ENCODE measurements at regions not wholly inside any gene's neighbourhood (a gene's known extent, or its start where the extent isn't known, plus 50 kb on each side); places are given as distances from the start of the nearest gene placed in this dataset.

DNA sequence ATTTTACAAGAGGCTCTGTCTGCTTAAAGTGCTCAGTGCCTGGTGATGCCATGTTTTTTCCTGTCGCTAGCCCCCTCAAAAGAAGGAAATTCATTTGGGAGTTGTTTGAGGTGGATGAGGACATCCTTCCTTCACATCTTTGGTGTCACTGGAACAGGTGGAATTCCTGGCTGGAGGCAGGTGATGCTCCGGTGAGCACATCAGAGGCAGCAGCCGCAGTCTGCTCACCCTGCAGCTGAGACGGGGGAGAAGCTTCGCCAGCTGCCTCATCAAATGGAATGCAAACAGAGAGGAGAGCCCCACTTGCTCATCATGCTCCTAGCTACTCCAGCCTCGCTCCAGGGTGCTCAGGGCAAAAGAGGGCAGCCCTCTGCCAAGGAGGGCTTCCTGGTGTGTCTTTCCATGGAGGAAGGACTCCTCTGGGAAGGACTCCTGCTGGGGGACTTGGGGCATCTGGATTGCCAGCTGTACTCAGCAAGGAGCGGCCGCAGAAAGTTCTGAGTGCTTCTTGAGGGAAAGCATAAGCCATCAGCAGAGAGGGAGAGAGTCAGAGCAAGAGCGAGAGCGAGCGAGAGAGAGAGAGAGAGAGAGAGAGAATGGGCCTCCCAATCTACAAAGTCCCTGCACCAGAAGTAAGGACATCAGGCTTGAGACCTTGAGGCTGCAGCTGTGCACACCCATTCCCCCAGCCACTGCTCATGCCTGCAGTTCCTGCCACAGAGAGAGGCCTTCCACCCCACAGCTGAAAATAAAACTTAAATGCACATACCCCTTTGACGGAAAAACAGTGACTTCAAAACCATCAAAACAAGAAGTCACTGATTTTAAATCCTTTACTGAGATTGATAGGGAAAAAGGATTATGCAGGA is 74.3 kb upstream of the UBL3 start:
- DNase-seq, result no peak

DNA sequence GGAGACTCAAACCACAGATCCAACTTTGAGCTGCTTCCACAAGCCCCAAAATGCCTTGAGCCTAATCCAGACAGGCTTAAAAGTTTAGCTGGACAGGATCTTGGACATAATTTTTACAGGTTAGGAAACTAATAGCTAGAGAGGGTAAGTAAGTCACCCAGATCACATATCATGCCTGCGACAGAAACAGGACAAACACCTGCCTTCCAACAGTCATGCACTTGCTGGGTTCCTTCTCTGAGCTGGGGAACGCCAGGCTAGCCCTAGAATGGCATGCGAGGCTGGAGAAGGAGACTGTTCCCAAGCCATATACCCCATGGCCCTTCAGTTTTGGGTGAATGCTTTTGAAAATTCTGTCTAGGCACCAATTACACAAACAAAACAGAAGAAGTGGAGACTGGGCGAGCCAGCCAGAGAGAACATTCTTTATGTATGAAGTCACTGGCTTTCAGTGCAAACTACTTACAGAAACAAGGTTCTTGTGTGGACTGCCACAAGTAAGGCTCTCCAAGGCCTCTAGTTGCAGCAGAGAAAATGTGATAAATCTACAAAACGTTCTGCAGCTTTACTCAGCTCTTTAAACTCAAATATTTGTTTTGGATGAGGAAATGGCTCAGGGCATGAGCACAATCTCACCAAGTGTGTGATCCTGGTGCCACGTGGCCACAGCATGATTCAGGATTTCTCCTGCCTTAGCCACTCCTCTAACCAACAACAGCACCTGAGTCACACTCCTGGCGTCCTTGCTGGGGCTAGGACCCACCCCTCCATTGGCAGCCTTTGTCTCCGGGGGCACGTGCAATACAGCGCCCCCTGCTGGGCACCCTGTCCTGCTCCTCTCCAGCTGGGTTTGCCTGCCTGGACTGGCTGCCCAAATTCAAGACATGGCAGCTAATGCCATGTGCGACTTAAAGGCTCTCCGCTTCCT is 73.4 kb upstream of the UBL3 start:
- DNase-seq, result peak; percentile 17 to 57 (median 25)

DNA sequence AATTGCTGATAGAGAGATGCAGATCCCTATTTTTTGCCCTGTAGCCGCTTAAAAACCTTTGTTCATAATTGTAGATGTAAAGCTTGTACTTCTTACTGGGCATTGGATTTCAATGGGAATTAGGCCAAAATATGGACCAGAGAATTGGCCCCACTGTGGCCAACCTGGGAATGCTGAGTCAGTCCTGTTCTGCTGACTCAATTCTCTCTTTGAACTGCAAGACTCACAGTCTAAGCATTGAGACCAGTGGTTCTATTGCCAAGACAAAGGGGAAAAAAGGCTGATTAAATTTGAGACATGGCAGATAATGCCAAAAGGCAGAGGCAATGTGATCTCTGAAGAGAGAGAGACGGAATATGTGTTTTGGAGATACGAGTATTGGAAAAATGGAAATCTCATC is 72.5 kb upstream of the UBL3 start:
- no peak for DNase-seq

DNA sequence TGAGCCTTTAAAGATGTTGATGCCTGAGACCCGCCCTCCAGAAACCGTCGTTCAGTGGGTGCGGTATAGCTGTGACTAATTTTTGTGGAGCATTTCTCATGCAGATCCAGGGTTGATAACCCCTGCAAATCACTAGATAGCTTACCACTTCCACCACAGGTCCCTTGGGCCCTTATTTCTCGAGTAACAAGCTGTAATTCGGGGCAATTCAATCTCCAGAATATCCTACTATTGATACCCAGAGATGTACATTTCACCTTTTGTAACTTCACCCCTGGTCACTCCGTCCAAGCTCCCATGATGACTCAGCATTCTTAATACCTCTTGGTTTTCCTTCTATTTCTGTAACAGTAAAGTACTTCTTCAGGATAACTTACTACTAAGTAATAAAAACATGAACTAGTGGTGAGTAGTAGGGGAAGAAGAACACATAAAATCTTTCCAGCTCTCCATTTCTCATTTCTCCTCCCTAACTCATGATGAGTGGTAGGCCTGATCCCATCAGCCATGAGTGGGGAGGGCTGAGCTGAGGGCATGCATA is 71.9 kb upstream of the UBL3 start:
- DNase-seq, result no peak

DNA sequence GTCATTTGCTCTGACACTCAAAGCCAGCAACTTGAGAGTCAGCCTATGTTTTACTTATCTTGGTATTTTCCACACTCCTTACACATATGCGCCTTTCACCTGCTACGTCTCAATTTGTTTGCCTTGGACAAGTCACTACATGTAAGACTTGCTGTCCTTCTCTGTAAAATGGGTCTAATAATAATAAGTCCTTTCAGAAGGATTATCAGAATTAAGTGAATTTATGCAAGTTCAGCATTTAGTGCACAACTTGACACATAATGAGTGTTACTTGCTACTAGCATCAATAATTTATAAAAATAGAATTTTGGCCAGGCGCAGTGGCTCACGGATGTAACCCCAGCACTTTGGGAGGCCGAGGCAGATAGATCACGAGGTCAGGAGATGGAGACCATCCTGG is 71.1 kb upstream of the UBL3 start:
- no peak for DNase-seq

DNA sequence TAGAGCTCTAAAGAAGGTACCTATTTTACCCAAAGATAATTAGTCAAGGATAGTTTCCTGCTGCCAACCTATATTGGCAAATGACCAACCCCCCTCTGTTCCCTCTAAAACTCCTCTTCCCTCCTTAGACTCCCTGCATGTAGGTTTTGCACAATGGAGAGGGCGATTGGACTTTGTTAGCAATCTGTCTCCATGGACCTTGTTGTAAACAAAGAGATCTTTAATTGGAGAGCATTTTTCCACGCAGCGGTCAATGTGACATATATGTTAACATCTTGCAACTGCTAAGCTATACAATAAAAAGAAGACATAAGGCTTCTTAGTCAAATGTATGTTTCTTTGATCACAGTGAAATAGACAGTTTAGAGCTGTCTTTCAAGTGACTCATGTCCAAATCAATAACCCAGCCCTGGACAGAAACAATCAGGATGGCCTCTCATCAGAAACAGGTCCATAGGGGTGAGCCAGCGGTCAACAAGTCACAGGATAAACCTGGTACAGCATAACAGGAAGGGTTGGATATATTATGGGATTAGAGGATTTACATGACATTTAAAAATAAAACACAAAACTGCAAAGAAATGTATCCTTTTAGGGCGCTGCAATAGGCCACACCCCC is 69.7 kb upstream of the UBL3 start:
- DNase-seq, result no peak

DNA sequence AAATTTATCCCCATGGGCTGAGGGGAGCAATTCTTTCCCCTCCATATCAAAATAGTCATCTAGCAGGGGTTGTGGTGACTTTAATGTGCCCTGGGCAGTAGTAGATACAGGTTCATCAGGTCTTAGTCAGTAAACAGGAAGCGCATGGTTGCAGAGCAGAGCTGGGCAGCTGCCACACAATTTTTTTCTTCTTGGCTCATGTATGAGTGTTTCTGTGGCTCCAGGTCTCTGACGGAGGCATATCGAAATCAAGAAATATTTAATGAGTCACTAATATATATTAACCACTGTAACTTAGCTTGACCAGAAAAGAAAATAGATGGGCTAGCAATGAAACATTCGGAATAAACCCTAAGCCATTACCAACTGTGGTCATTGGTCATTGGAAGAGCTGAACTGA is 68.4 kb upstream of the UBL3 start:
- no peak for DNase-seq

DNA sequence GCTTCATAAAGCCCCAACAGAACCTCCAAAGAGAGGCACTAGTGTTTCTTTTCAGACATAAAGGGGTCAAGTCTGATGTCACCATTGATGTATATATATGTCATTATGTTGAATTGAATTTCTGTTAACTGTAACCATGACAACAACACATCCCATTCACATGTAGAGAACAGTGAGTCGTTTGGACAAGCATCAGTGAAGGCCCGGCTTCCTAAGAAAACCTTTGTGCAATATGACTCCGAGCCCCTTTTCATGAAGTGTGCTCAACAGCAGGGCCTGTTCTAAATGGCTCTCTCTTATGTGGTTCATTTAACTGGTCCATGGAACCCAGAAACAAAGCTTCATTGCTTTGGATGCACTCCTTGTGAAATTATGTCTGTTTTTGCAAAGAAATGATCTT is 67.2 kb upstream of the UBL3 start:
- DNase-seq, result no peak

DNA sequence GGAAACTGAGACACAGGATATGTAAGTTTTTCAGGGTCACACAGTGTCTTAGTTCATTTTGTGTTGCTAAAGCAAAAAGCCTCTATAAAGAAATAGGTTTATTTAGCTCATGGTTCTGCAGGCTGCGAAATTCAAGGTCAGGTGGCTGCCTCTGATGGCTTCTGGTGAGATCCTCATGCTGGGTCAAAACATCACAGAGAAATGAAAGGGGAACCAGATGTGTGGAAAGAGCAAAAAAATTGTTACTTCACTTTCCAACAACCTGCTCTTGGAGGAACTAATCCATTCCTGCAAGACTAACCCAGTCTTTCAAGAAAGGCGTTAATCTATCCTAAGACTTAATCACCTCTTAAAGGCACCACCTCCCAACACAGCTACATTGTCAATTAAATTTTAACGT is 64.2 kb upstream of the UBL3 start:
- DNase-seq, result no peak

DNA sequence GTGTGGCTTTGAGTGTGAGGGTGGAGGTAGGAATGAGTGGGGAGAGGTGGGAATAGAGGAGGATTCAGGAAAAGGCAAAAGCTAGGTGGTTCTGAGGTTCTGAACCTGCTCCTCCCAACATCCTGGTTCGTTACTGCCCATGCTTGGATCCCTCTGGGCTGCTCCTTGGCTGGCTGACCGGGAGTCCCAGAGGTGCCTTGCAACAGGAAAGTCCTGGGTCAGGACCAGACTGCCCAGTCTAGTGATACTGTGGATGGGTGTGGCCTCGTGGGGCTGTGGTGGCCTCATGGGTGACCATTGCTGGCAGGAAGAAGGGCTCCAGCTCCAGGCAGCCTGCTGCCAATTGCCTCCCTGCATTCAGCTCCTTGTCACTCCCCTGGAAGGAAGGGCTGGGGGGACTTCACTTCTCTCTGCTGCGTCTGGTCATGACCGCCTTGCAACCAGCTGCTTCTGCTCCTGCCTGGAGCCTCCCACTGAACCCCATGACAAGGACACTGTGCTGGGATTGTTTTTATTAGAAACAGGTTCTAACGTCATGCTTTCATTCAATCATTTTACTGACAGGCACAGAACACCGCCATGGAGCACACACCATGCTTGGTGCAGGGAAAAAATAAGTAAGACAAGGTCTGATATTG is 61.5 kb upstream of the UBL3 start:
- DNase-seq, result no peak

DNA sequence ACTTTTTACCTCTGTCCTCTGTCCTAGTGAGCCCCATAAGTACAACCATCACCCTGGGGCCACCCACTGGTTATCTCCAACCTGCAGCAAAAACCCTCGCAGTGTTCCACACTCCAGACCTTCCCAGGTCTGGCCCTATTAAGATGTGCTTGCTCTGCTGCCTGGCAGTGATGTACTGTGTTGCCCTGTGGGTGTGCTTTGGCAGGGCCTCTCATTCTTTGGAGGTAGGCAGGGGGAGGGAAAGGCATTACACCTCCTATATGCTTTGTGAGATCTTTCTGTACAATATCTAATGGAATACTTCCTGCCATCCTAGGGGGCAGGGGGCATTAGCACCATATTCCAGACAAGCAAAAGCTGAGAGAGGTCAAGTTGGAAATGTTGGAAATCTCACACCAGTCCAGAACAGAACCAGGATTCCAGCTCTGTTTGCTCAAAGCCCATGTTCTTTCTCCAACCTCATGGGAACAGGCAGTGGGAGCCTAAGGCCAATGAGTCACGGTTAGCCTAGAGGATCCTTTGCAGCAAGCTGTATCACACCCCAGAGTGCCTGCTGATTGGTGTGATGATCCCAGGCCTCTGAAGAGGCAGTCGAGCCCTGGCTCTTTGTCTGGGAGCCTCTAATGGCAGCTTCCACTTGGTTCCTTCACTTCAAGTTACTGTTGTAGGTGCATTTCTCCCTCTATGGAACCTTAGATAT is 59.7 kb upstream of the UBL3 start:
- no peak for DNase-seq

DNA sequence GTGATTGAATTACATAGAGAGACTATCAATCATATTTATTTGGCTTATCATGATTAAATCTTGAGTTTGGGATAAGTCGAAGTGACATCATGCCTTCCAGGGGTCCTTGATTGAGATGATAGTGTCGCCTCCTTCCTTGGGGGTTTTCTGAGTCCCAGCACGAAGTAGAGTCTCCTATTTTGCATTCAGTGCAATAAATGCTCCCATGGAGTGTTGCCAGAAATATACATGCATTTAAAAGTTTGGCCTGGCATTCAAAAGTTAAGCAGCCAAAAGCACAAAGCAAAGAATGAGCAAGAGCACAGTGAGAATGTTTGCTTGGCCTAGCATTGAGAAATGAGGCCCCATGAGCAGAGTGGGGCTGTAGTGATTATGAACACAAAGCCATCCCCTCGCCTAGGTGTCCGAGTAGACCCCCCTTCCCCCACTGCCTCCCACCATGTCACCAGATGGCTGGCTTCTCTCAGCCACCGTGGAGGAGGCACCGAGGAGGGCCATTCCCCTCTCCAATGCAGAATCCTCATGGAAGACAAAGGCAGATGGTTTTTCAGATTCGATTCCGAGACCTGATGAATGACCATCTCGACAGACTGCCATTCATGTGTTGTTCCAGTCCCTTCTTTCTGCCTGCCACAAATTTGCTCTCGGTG is 58.8 kb upstream of the UBL3 start:
- no peak for DNase-seq

DNA sequence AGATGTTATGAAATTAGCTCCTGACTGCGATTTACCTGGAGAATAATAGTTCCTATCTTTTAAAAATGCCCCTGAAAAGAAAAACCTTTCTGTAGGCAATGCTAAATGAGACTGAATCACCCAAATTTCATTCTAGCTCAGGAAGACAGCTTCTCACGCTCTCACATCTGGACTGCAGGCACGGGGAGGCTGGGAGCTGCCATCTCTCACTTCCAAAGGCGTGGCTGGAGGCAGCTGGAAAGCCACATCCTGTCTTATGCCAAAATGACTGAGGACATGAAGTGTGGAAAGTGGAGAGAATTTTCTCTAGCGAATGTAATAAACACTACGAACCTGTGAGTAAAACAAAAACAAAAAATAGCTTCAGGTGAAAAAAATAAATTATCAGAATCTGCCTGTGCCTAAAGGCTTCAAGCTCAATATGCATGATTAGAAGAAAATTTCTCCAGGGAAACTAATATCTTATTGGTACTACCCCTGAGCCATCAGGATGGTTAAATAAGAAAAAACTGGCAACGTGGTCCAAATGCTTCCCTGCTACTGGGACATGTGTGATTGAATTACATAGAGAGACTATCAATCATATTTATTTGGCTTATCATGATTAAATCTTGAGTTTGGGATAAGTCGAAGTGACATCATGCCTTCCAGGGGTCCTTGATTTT is 58.1 kb upstream of the UBL3 start:
- DNase-seq, result no peak

DNA sequence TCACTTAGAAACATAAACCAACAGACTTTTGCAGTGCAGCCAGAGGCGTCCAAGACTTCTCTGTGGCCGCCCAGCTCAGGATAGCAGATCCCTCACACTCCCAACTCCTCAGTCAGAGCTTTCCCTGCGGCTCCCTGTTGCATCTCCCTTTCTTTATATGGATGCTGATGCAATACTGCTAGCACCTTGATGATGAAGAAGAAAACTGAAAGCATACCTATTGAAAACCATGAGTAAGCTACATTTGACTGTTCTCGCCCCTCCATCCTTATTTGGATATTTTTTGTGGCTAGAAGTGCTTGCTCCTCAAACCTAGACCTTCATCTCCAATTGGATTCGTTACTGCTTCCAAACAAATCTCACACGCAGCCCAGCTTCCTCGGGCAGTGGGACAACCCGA is 57.3 kb upstream of the UBL3 start:
- peak in 1 of 5 donors; percentile 59 for DNase-seq

DNA sequence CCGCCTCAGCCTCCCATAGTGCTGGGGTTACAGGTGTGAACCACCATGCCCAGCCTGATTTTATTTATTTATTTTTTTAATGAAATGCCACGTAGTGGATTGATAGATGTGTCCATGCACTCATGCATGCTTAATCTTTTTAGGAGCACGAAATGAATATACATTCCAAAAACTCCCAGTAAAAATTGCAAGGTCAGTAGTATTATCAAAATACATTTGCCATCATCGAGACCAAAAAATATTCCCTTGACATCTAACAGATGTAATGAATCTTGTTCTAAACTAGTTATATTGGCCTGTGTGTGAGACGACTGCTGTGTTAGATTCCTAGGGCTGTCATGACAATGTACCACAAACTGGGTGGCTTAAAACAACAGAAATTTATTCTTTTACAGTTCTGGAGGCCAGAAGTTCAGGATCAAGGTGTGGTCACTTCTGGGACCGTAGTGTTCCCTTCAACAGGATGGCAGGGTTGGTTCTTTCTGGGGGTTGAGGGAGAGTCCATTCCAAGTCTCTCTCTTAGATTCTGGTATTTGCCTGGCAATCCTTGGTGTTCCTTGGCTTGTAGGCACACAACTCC is 56.1 kb upstream of the UBL3 start:
- no peak for DNase-seq

DNA sequence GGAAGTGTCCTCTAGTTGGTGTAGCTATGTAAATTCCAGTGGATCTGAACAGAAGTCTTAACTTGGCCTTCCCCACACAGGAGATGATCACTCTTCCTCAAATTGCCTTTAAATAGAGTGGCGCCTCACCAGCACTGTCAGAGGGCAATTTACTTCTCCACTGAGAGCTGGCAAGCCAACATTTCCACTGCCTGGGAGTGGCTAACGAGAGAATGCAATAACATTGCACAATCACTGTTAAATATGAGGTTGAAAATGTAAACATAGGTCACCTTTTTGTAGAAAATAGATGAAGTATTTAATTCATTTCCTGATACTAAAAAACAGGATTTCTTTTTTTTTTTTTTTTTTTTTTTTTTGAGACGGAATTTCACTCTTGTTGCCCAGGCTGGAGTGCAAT is 55.4 kb upstream of the UBL3 start:
- no peak for DNase-seq

DNA sequence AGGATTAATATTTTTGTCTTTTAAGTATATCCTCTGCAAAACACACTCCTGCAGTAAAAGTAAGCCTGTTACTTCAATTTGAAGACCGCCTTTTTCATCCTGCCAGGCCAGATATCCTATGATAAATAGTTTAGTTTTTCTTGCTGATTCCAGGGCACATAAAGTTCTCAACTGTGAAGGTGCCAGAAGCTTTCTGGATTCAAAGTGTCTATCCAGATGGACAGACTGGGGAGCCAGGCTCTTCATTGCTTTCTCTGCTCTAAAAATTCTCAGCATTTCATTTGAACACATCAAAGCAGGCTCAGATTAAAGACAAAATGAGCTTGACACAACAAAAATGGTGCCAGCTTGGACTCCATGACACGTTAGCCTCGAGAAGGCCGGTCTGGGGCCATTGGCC is 53.6 kb upstream of the UBL3 start:
- DNase-seq, result no peak

DNA sequence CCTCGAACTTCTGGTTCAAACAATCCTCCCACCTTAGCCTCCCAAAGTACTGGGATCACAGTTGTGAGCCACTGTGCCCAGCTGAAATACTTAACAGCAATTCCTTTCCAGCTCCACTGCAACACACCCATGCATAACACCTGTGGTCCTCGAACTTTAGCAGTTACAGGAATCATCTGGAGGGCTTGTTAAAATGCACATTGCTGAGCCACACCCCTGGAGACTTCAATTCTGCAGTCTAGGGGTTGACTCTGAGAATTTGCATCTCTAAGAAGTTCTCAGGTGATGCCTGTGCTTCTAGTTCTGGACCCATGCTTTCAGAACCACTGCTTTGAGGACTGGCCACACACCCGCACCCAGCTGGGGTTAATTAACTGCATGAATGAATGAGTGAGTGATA is 53.1 kb upstream of the UBL3 start:
- DNase-seq, result no peak

DNA sequence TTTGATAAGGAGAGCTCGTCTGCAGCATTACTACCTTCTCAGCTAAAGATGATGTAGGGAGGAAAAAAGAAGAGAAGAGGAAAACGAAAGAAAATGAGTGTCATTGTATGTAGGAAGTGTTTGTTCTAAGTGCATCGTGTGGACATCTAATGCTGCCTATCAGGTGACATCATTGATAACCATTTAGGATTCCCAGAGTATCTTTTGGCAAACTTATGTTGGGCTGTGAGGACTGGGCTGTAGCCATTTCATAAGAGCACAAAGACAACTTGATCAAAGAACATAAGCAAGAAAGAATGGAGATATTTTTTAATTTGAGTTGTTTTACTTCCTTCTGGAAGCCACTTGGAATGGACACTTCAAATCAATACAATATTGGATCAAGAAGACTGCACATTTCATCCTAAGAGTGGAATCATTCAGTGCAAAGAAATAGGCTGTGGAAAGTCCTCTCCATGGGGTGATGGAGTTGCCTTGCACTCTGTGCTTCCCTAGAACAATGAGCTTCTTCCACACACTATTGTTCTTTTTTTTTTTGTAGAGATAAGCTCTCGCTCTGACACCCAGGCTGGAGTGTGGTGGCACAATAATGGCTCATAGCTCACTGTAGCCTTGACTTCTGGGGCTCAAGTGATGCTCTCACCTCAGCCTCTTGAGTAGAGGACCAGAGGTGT is 52.4 kb upstream of the UBL3 start:
- no peak for DNase-seq

All from T-helper 1 cell (primary cell).